RWPE2 (cell line): ENCODE measurements at regions not wholly inside any gene's neighbourhood (a gene's known extent, or its start where the extent isn't known, plus 50 kb on each side); places are given as distances from the start of the nearest gene placed in this dataset.
A peak's percentile ranks its signal among the peaks of the same experiment; 100 is the strongest.

Experiments used
- ATAC-seq: fragments of 200-7000 bp; cut with Tn5 transposase; 3 replicates; pipeline ENCODE4 v1.9.1; 2021; ENCODE audit warnings: low read depth
- DNase-seq: peaks from one replicate; pipeline ENCODE4 v3.0.0-alpha.2; 2020; ENCODE audit warnings: low spot score
- H3K27ac ChIP-seq: fragments of 450-650 bp; 2 replicates; pipeline ENCODE4 v1.5.1; 2017; ENCODE audit warnings: mild to moderate bottlenecking; ENCODE audit not compliant: poor library complexity, severe bottlenecking
- H3K27me3 ChIP-seq: fragments of 250-450 bp; sonication (Bioruptor Pico); 2 replicates; pipeline ENCODE4 v1.5.1; 2021; ENCODE audit warnings: mild to moderate bottlenecking, moderate library complexity; ENCODE audit not compliant: insufficient read depth, poor library complexity, severe bottlenecking
- H3K36me3 ChIP-seq: fragments of 250-450 bp; sonication (Bioruptor Pico); 2 replicates; pipeline ENCODE4 v1.5.1; 2020; ENCODE audit warnings: low read depth, mild to moderate bottlenecking, moderate library complexity
- H3K4me1 ChIP-seq: fragments of 250-450 bp; sonication (Bioruptor Pico); 2 replicates; pipeline ENCODE4 v1.5.1; 2021; ENCODE audit warnings: mild to moderate bottlenecking, moderate library complexity; ENCODE audit not compliant: insufficient read depth, poor library complexity, severe bottlenecking
- H3K4me3 ChIP-seq: fragments of 250-450 bp; sonication (Bioruptor Pico); 2 replicates; pipeline ENCODE4 v1.5.1; 2021; ENCODE audit warnings: mild to moderate bottlenecking, moderate library complexity; ENCODE audit not compliant: severe bottlenecking
- H3K9me3 ChIP-seq: fragments of 250-450 bp; sonication (Bioruptor Pico); 2 replicates; pipeline ENCODE4 v1.5.1; 2021; ENCODE audit warnings: mild to moderate bottlenecking, moderate library complexity; ENCODE audit not compliant: severe bottlenecking
- CTCF ChIP-seq: fragments of 450-650 bp; IDR thresholded peaks from one replicate; pipeline ENCODE4 v1.5.1; 2017; ENCODE audit warnings: mild to moderate bottlenecking, moderate library complexity; ENCODE audit not compliant: poor library complexity, severe bottlenecking

DNA sequence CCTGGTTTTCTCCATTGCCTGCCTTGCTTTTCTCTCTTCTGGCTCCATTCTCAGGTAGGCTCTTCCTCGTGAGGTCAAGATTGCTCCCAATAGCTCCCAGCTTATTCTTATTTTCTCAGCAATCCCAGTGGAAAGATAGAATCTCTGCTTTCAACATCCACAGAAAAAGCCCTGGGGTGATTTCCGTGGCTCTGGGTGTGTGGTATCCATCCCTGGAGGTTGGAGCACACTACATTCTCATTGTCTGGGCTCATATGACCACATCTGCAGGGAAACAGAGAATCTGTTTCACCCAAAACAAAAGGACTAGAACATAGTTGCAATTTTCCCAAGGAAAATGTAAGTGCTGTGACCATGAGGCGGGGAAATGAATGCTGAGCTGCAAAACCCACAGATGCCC, 236.0 kb downstream of the TENT4A start:
- no peaks in the 10 kb centered on the region for H3K36me3 ChIP-seq
- no peak overlapping the region for H3K27ac ChIP-seq
- no peaks in the 10 kb centered on the region for H3K9me3 ChIP-seq
- no peak for TF ChIP-seq CTCF
- peaks cover 4% of the 10 kb centered on the region for H3K27me3 ChIP-seq
- ATAC-seq: no peak
- no peak for DNase-seq
- no peak overlapping the region for H3K4me3 ChIP-seq
- H3K4me1 ChIP-seq: no peaks in the 10 kb centered on the region

- H3K4me1 ChIP-seq: no peaks in the 10 kb centered on the region
- peaks cover 4% of the 10 kb centered on the region for H3K27me3 ChIP-seq
- H3K27ac ChIP-seq: no peak overlapping the region
- DNase-seq: no peak
- peak; percentile 61; the same call in 1 of the 3 replicates for ATAC-seq
- no peaks in the 10 kb centered on the region for H3K36me3 ChIP-seq
- H3K9me3 ChIP-seq: no peaks in the 10 kb centered on the region
- no peak for TF ChIP-seq CTCF
- no peak overlapping the region for H3K4me3 ChIP-seq
These were observed 237.0 kb downstream of the TENT4A start for GRCh38 chr5:6950250-6950649.

DNA sequence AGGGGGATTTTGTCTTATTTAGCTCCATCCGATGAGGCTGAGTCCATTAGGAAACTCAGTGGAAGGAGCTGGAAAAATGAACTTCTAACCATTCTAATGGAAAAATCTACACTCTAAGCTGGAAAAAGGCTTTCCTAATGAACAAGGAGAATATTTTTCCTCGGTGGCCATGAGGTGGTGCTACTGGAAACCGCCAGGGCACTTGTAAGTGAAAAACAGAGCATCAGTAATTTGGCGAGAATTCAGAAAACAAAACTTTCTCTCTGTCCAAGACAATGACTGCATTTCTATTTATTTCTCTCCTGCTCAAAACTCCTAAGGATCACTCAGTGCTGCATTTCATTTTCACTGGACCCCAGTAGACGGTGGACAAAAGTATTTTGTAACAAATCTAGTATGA, 237.6 kb downstream of the TENT4A start:
- Histone ChIP-seq H3K27ac (no peak overlapping the region), H3K4me1 (no peaks in the 10 kb centered on the region), H3K4me3 (no peak overlapping the region), H3K27me3 (peaks cover 4% of the 10 kb centered on the region), H3K36me3 (no peaks in the 10 kb centered on the region), H3K9me3 (no peaks in the 10 kb centered on the region)
- no peak for DNase-seq
- no peak for ATAC-seq
- no peak for TF ChIP-seq CTCF

- H3K4me3 ChIP-seq: no peak overlapping the region
- TF ChIP-seq CTCF: no peak
- no peak overlapping the region for H3K27ac ChIP-seq
- ATAC-seq (no peak), DNase-seq (no peak)
- no peaks in the 10 kb centered on the region for H3K36me3 ChIP-seq
- H3K4me1 ChIP-seq: no peaks in the 10 kb centered on the region
- H3K27me3 ChIP-seq: no peaks in the 10 kb centered on the region
- peaks cover 2% of the 10 kb centered on the region for H3K9me3 ChIP-seq
These were observed 247.9 kb downstream of the TENT4A start for GRCh38 chr5:6961123-6961522.

DNA sequence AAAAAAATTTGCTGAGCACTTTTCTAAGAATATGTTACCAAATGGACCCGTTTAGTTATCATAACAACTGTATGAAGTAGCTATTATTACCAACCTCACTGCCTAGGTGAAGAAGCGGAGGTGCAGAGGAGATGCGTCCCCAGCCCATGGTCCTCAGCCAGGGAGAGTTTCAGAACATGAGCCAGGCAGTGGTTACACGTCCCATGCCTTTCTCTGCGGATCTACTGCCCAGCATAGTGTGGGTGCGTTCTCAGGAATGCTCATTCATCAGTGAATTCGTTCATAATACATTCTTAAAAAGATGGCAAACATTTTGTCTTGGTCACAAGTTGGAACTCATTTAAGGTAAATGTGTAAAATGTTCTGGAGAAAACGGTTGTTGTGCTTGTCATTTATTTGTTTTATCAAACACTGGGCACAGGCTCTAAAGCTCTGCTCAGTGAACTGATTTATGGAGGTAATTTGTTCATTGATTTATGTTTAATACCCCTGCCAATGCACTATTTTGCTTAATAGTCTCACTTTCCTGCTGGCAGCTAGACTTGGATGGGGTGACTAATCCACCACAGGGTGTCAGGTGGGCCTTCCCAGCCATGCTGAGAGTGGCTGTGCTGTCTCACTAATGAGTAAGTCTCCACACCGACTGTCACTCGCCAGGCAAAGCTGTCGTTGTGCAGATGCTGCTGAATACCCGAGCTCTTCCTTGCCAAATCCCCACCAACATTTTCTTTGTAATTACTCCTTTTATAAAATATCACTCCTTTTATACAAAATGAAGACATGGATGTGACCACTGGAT, 248.8 kb downstream of the TENT4A start:
- Histone ChIP-seq H3K27me3 (no peaks in the 10 kb centered on the region), H3K4me3 (no peak overlapping the region), H3K9me3 (peaks cover 2% of the 10 kb centered on the region), H3K4me1 (no peaks in the 10 kb centered on the region), H3K27ac (no peak overlapping the region), H3K36me3 (no peaks in the 10 kb centered on the region)
- no peak for DNase-seq
- ATAC-seq: no peak; the same call in 2 of the 3 replicates
- no peak for TF ChIP-seq CTCF
